Vagina (tissue), 2 donors: ENCODE measurements at regions not wholly inside any gene's neighbourhood (a gene's known extent, or its start where the extent isn't known, plus 50 kb on each side); places are given as distances from the start of the nearest gene placed in this dataset.
"Not testable (repeated sequence)": the region's sequence is repeated elsewhere in the genome, so short reads cannot be mapped to it uniquely, and the experiment has no call there.

ENCODE experiments used
- DNase-seq, 2 donors: peaks; one replicate each; pipeline ENCODE4 v3.0.0-alpha.2; 2017; ENCODE audit errors: extremely low spot score in 2 of 2
- H3K27ac ChIP-seq: fragments of 200-600 bp; sonication (generic); one replicate; pipeline ENCODE4 v1.5.1; 2019
- H3K27me3 ChIP-seq: fragments of 200-600 bp; sonication (generic); one replicate; pipeline ENCODE4 v1.5.1; 2019
- H3K36me3 ChIP-seq, 2 donors: fragments of 200-600 bp; sonication (generic); one replicate each; pipeline ENCODE4 v1.5.1; 2017 to 2019
- H3K4me1 ChIP-seq: fragments of 200-600 bp; sonication (generic); one replicate; pipeline ENCODE4 v1.5.1; 2019
- H3K4me3 ChIP-seq, 2 donors: fragments of 200-600 bp; sonication (generic); 1 replicate in 1 of 2; 2 replicates in 1 of 2; pipeline ENCODE4 v1.5.1; 2016 to 2019
- H3K9me3 ChIP-seq: fragments of 200-600 bp; sonication (generic); one replicate; pipeline ENCODE4 v1.5.1; 2019
- POLR2A ChIP-seq, 2 donors: fragments of 450-650 bp; IDR thresholded peaks; one replicate each; pipeline ENCODE4 v1.6.1; 2017; ENCODE audit warnings: antibody characterized with exemption in 2 of 2, mild to moderate bottlenecking in 2 of 2, moderate library complexity in 2 of 2
- POLR2AphosphoS5 ChIP-seq, 2 donors: sonication (generic); formaldehyde crosslinking; IDR thresholded peaks; one replicate each; pipeline ENCODE4 v1.9.0; 2017; ENCODE audit warnings: antibody characterized with exemption in 2 of 2, mild to moderate bottlenecking in 2 of 2, low read depth in 1 of 2; ENCODE audit not compliant: insufficient read depth in 1 of 2
- intact Hi-C: fragments of 100-400 bp; cut with DNase I; formaldehyde crosslinking; loops from one replicate; pipeline ENCODE4 v1.15.1; 2023
- TF ChIP-seq, protein P1 (sequence below), 3 experiments: fragments of 450-650 bp in 2 of 3; fragments of 200-600 bp in 1 of 3; sonication (generic) in 1 of 3; IDR thresholded peaks; one replicate each; pipeline ENCODE4 v1.5.1; 2017 to 2019; ENCODE audit warnings: antibody characterized with exemption in 3 of 3, mild to moderate bottlenecking in 2 of 3, moderate library complexity in 2 of 3

DNA sequence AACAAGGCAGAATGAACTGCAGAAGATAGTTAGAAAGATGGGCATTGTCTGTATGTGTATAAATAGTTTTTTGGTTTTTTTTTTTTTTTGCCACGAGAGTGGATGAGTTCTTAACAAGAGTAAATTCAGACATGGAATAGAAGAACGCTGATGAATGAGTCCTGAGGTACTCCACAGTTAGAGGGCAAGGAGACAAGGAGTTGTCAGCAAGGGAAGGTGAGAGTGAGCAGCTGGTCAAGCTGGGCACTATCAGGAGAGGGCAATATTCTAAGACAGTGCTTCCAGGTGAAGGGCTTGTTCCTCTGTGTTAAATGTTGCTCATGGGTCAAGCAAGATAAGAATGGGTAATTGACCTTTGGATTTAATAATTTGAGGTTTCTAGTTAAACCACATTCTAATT lies 138.6 kb upstream of the FAM78B start:
- Histone ChIP-seq H3K27ac (no peak overlapping the region), H3K4me1 (no peaks in the 10 kb centered on the region), H3K27me3 (no peaks in the 10 kb centered on the region), H3K36me3 (no peaks in the 10 kb centered on the region), H3K4me3 (no peak overlapping the region), H3K9me3 (no peaks in the 10 kb centered on the region)
- DNase-seq = no peak
- intact Hi-C loops = no loop called here
- TF ChIP-seq POLR2AphosphoS5 (IDR thresholded peaks at IDR 0.05; ENCODE audit: insufficient read depth in 1 of 2, low read depth in 1 of 2) (no peak), POLR2A (IDR thresholded peaks at IDR 0.05) (no peak)
- TF ChIP-seq, protein P1, sequence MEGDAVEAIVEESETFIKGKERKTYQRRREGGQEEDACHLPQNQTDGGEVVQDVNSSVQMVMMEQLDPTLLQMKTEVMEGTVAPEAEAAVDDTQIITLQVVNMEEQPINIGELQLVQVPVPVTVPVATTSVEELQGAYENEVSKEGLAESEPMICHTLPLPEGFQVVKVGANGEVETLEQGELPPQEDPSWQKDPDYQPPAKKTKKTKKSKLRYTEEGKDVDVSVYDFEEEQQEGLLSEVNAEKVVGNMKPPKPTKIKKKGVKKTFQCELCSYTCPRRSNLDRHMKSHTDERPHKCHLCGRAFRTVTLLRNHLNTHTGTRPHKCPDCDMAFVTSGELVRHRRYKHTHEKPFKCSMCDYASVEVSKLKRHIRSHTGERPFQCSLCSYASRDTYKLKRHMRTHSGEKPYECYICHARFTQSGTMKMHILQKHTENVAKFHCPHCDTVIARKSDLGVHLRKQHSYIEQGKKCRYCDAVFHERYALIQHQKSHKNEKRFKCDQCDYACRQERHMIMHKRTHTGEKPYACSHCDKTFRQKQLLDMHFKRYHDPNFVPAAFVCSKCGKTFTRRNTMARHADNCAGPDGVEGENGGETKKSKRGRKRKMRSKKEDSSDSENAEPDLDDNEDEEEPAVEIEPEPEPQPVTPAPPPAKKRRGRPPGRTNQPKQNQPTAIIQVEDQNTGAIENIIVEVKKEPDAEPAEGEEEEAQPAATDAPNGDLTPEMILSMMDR (IDR thresholded peaks at IDR 0.05) = no peak

- no peaks in the 10 kb centered on the region for H3K27me3 ChIP-seq
- H3K4me3 ChIP-seq = no peak overlapping the region
- no peak for TF ChIP-seq POLR2AphosphoS5 (IDR thresholded peaks at IDR 0.05; ENCODE audit: insufficient read depth in 1 of 2, low read depth in 1 of 2)
- TF ChIP-seq, protein P1 (IDR thresholded peaks at IDR 0.05) = no peak
- no peak for TF ChIP-seq POLR2A (IDR thresholded peaks at IDR 0.05)
- H3K9me3 ChIP-seq = no peaks in the 10 kb centered on the region
- no peaks in the 10 kb centered on the region for H3K4me1 ChIP-seq
- intact Hi-C loops = no loop called here
- no peaks in the 10 kb centered on the region for H3K36me3 ChIP-seq
- no peak overlapping the region for H3K27ac ChIP-seq
- no peak for DNase-seq
These were observed 140.7 kb upstream of the FAM78B start for GRCh38 chr1:166307261-166308188.

DNA sequence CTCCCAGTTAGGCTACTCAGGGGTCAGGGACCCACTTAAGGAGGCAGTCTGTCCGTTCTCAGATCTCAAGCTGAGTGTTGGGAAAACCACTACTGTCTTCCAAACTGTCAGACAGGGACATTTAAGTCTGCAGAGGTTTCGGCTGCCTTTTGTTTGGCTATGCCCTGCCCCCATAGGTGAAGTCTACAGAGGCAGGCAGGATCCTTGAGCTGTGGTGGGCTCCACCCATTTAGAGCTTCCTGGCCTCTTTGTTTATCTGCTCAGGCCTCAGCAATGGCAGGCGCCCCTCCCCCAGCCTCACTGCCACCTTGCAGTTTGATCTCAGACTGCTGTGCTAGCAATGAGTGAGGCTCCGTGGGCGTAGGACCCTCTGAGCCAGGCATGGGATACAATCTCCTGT lies 149.5 kb upstream of the FAM78B start:
- DNase-seq, H3K36me3 ChIP-seq, intact Hi-C loops: not testable (repeated sequence)

DNA sequence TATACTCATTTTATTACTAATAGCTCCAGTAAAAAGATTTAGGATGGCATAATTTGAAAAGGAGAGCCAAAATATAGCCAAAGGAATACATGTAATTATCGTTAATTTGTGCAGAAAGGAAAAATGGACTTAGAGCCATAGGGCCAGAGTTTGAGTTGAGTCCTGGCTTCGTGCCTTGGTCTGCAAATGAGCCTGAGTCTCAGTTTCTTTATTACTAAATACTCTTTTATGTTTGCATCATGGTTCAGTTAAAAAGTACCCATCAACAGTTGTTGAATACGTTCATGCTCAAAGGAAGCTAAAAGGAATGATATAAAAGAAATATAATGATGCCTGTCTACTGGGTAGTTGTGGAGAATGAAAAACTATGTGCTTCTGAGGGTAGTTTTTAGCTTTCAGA lies 155.7 kb upstream of the FAM78B start:
- DNase-seq = no peak
- no peaks in the 10 kb centered on the region for H3K27me3 ChIP-seq
- no peaks in the 10 kb centered on the region for H3K4me1 ChIP-seq
- H3K27ac ChIP-seq = no peak overlapping the region
- TF ChIP-seq, protein P1 (IDR thresholded peaks at IDR 0.05) = no peak
- TF ChIP-seq POLR2A (IDR thresholded peaks at IDR 0.05) (no peak), POLR2AphosphoS5 (IDR thresholded peaks at IDR 0.05; ENCODE audit: insufficient read depth in 1 of 2, low read depth in 1 of 2) (no peak)
- intact Hi-C loops = no loop called here
- no peaks in the 10 kb centered on the region for H3K36me3 ChIP-seq
- H3K4me3 ChIP-seq = no peak overlapping the region
- no peaks in the 10 kb centered on the region for H3K9me3 ChIP-seq

More for the DNA sequence above, 149.5 kb upstream of the FAM78B start:
- not testable (repeated sequence) for H3K4me1 ChIP-seq, H3K27me3 ChIP-seq, H3K27ac ChIP-seq, H3K4me3 ChIP-seq, H3K9me3 ChIP-seq

DNA sequence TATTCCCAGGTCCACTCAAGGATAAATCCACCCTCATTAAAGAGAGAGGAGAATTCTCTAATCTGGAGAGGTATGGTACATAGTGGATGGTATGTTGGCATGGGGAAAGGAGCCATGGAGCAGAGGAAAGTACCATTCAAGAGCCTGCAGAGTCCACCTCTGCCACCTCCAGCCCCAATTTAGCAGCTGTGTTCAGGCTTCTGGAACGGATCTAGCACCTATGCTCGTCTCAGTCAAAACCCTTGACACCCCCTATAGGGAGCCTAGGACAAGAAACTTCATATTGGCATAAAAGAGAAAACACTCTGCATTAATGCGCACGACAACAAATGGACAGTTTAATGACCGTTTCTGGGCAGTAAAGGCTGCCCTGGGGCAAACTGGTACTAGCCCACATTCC lies 161.1 kb upstream of the FAM78B start:
- intact Hi-C loops = no loop called here
- H3K9me3 ChIP-seq = no peaks in the 10 kb centered on the region
- H3K4me3 ChIP-seq = no peak overlapping the region
- no peak overlapping the region for H3K27ac ChIP-seq
- no peaks in the 10 kb centered on the region for H3K4me1 ChIP-seq
- no peak for DNase-seq
- no peaks in the 10 kb centered on the region for H3K36me3 ChIP-seq
- H3K27me3 ChIP-seq = no peaks in the 10 kb centered on the region
- TF ChIP-seq, protein P1 (IDR thresholded peaks at IDR 0.05) = no peak
- no peak for TF ChIP-seq POLR2AphosphoS5 (IDR thresholded peaks at IDR 0.05; ENCODE audit: insufficient read depth in 1 of 2, low read depth in 1 of 2)
- TF ChIP-seq POLR2A (IDR thresholded peaks at IDR 0.05) = no peak
